Psoas muscle (tissue), 7 donors: ENCODE measurements at regions not wholly inside any gene's neighbourhood (a gene's known extent, or its start where the extent isn't known, plus 50 kb on each side); places are given as distances from the start of the nearest gene placed in this dataset.
"Not testable (repeated sequence)": the region's sequence is repeated elsewhere in the genome, so short reads cannot be mapped to it uniquely, and the experiment has no call there.

Source experiments
- ATAC-seq, 4 donors: fragments of 200-7000 bp; cut with Tn5 transposase; one replicate each; pipeline ENCODE4 v1.9.1; 2020; ENCODE audit warnings: moderate library complexity in 3 of 4, mild to moderate bottlenecking in 2 of 4
- DNase-seq, 2 donors: peaks; one replicate each; pipeline ENCODE4 v3.0.0-alpha.2; 2020
- H3K27ac ChIP-seq: fragments of 200-600 bp; one replicate; pipeline ENCODE4 v1.8.0; 2022
- H3K27me3 ChIP-seq, 3 donors: fragments of 200-600 bp in 1 of 3; one replicate each; pipeline versions ENCODE4 v1.6.1 to v1.8.0; 2013 to 2022; ENCODE audit warnings: low read length in 2 of 3, mild to moderate bottlenecking in 2 of 3, moderate library complexity in 1 of 3; ENCODE audit not compliant: insufficient read depth in 3 of 3
- H3K36me3 ChIP-seq, 2 donors: fragments of 200-600 bp in 1 of 2; one replicate each; pipeline versions ENCODE4 v1.6.1 to v1.8.0; 2013 to 2022; ENCODE audit warnings: low read depth in 1 of 2, mild to moderate bottlenecking in 1 of 2, moderate library complexity in 1 of 2; ENCODE audit not compliant: insufficient read depth in 1 of 2
- H3K4me1 ChIP-seq: fragments of 200-600 bp; one replicate; pipeline ENCODE4 v1.8.0; 2022
- H3K4me3 ChIP-seq: fragments of 200-600 bp; one replicate; pipeline ENCODE4 v1.8.0; 2022; ENCODE audit warnings: mild to moderate bottlenecking
- H3K9me3 ChIP-seq: fragments of 200-600 bp; one replicate; pipeline ENCODE4 v1.8.0; 2022
- WGBS, 3 donors: extraction: QIAGEN DNeasy Blood & Tissue Kit; methylation state at CpG; one replicate each; pipeline versions ENCODE4 v1.1.6 to v1.1.7; 2013; 5-methylcytosine and 5-hydroxymethylcytosine counted together
- intact Hi-C, 2 donors: fragments of 100-400 bp; cut with DNase I; formaldehyde crosslinking; loops; one replicate each; pipeline versions ENCODE4 v1.11.0 to v1.14.2; 2022
- TF ChIP-seq, protein P1 (sequence below): fragments of 200-600 bp; IDR thresholded peaks from one replicate; pipeline ENCODE4 v1.8.0; 2022; ENCODE audit warnings: antibody characterized with exemption
- donor health status: healthy with polysubstance abuse.
- donor health status: DM: no; HTN: no; CAD: no; lungs with moderate emphysema.
- donor health status: Bipolar disorder and iron deficiency.
- donor health status: healthy.
- donor health status: DM: yes; HTN: yes; CAD: no.
- donor health status: DM: no; HTN: no; CAD: no.
- donor health status: DM: yes; HTN: yes; CAD: no.

- ATAC-seq, result no peak
- intact Hi-C loops, result no loop called here
- no peaks in the 10 kb centered on the region for H3K9me3 ChIP-seq
- WGBS, 3 donors, result 61 to 67% (median 64%) methylated on average over 3 of the region's 3 CpGs
- H3K27ac ChIP-seq, result no peak overlapping the region
- H3K4me1 ChIP-seq, result no peaks in the 10 kb centered on the region
- DNase-seq, result no peak
- H3K4me3 ChIP-seq, result no peak overlapping the region
- TF ChIP-seq, protein P1, sequence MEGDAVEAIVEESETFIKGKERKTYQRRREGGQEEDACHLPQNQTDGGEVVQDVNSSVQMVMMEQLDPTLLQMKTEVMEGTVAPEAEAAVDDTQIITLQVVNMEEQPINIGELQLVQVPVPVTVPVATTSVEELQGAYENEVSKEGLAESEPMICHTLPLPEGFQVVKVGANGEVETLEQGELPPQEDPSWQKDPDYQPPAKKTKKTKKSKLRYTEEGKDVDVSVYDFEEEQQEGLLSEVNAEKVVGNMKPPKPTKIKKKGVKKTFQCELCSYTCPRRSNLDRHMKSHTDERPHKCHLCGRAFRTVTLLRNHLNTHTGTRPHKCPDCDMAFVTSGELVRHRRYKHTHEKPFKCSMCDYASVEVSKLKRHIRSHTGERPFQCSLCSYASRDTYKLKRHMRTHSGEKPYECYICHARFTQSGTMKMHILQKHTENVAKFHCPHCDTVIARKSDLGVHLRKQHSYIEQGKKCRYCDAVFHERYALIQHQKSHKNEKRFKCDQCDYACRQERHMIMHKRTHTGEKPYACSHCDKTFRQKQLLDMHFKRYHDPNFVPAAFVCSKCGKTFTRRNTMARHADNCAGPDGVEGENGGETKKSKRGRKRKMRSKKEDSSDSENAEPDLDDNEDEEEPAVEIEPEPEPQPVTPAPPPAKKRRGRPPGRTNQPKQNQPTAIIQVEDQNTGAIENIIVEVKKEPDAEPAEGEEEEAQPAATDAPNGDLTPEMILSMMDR, result no peak
- H3K27me3 ChIP-seq, result no peaks in the 10 kb centered on the region
- H3K36me3 ChIP-seq, result no peaks in the 10 kb centered on the region
Measured at GRCh38 chr1:118558933-118559332, 373.9 kb upstream of the SPAG17 start.

DNA sequence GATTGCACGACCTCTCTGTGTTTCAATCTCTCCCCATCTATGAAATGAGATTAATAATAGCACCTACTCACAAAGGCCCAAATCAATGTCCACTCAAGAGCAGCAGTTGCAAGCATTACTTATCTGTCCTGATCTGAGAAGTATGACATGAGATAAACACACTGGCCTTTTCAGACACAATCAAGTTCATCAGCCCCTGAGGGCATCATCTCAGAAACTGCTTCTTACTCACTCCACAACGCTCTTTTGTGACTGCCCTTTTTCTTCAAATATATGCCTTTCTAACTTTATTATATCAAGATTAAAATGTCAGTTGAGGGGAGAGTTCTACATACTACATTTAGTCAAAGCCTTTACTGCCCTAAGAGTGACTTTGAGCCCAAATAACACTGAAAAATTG lies 371.9 kb upstream of the SPAG17 start:
- Histone ChIP-seq H3K27me3 (no peaks in the 10 kb centered on the region), H3K36me3 (no peaks in the 10 kb centered on the region), H3K27ac (no peak overlapping the region), H3K4me1 (no peaks in the 10 kb centered on the region), H3K4me3 (no peak overlapping the region), H3K9me3 (no peaks in the 10 kb centered on the region)
- TF ChIP-seq, protein P1, result no peak
- intact Hi-C loops, result no loop called here
- no peak for ATAC-seq
- WGBS, 3 donors, result 81 to 88% (median 87%) methylated on average over 2 of the region's 2 CpGs
- DNase-seq, result no peak

GRCh38 chr1:118555638-118556037 lies 370.6 kb upstream of the SPAG17 start:
- intact Hi-C loops, result no loop called here
- WGBS, 3 donors, result 79 to 91% (median 91%) methylated on average over 3 of the region's 3 CpGs
- ATAC-seq, result no peak

GRCh38 chr1:118535901-118536300 lies 350.9 kb upstream of the SPAG17 start:
- H3K36me3 ChIP-seq, result no peaks in the 10 kb centered on the region
- intact Hi-C loops, result no loop called here
- WGBS, 3 donors, result 71 to 79% (median 74%) methylated on average over 3 of the region's 3 CpGs
- H3K9me3 ChIP-seq, result no peaks in the 10 kb centered on the region
- DNase-seq (no peak), ATAC-seq (no peak)
- no peaks in the 10 kb centered on the region for H3K27me3 ChIP-seq
- no peak overlapping the region for H3K27ac ChIP-seq
- no peaks in the 10 kb centered on the region for H3K4me1 ChIP-seq
- H3K4me3 ChIP-seq, result no peak overlapping the region
- TF ChIP-seq, protein P1, result no peak

More at GRCh38 chr1:118555638-118556037, 370.6 kb upstream of the SPAG17 start:
- H3K36me3 ChIP-seq, result no peaks in the 10 kb centered on the region
- no peaks in the 10 kb centered on the region for H3K27me3 ChIP-seq
- DNase-seq, result no peak
- no peaks in the 10 kb centered on the region for H3K9me3 ChIP-seq
- no peak overlapping the region for H3K27ac ChIP-seq
- no peak overlapping the region for H3K4me3 ChIP-seq
- TF ChIP-seq, protein P1, result no peak
- no peaks in the 10 kb centered on the region for H3K4me1 ChIP-seq

- H3K4me3 ChIP-seq, H3K27ac ChIP-seq, H3K9me3 ChIP-seq, intact Hi-C loops, H3K36me3 ChIP-seq, DNase-seq, ATAC-seq, H3K27me3 ChIP-seq, H3K4me1 ChIP-seq: not testable (repeated sequence)
- WGBS, 3 donors, result 81 to 85% (median 84%) methylated on average over 1 of the region's 1 CpG
Measured at GRCh38 chr1:118511922-118512321, 326.9 kb upstream of the SPAG17 start.
